H9 (cell line): ENCODE measurements at regions not wholly inside any gene's neighbourhood (a gene's known extent, or its start where the extent isn't known, plus 50 kb on each side); places are given as distances from the start of the nearest gene placed in this dataset.

Source experiments
- DNase-seq: peaks from one replicate; pipeline ENCODE4 v3.0.0-alpha.2; 2017
- H2AFZ ChIP-seq: one replicate; pipeline ENCODE4 v1.6.1; 2013; ENCODE audit warnings: mild to moderate bottlenecking, low read length, control low read depth, moderate library complexity
- H2AK5ac ChIP-seq: 2 replicates; pipeline ENCODE4 v1.6.1; 2013; ENCODE audit warnings: low read length, control low read depth, mixed read lengths; ENCODE audit not compliant: insufficient read length
- H2BK120ac ChIP-seq: one replicate; pipeline ENCODE4 v1.6.1; 2013; ENCODE audit warnings: low read depth, mild to moderate bottlenecking, low read length, control low read depth, inconsistent platforms; ENCODE audit not compliant: poor library complexity, severe bottlenecking
- H2BK12ac ChIP-seq: 2 replicates; pipeline ENCODE4 v1.6.1; 2013; ENCODE audit warnings: low read length, control low read depth, mixed read lengths, low read depth; ENCODE audit not compliant: insufficient read length
- H2BK15ac ChIP-seq: 2 replicates; pipeline ENCODE4 v1.6.1; 2013; ENCODE audit warnings: low read depth, low read length, control low read depth
- H2BK20ac ChIP-seq: one replicate; pipeline ENCODE4 v1.6.1; 2013; ENCODE audit warnings: low read depth, mild to moderate bottlenecking, low read length, control low read depth, inconsistent platforms; ENCODE audit not compliant: poor library complexity, severe bottlenecking
- H2BK5ac ChIP-seq: 2 replicates; pipeline ENCODE4 v1.6.1; 2013; ENCODE audit warnings: low read length, control low read depth, mixed read lengths; ENCODE audit not compliant: insufficient read length
- H3K14ac ChIP-seq: 2 replicates; pipeline ENCODE4 v1.6.1; 2013; ENCODE audit warnings: low read length, control low read depth; ENCODE audit not compliant: insufficient read depth
- H3K18ac ChIP-seq: 2 replicates; pipeline ENCODE4 v1.6.1; 2013; ENCODE audit warnings: low read depth, mild to moderate bottlenecking, mixed read lengths, low read length, control low read depth; ENCODE audit not compliant: insufficient read length
- H3K23ac ChIP-seq: 2 replicates; pipeline ENCODE4 v1.6.1; 2013; ENCODE audit warnings: low read length, control low read depth, mixed read lengths, low read depth; ENCODE audit not compliant: insufficient read length
- H3K23me2 ChIP-seq: 2 replicates; pipeline ENCODE4 v1.6.1; 2013; ENCODE audit warnings: low read depth, mild to moderate bottlenecking, mixed read lengths, low read length, control low read depth; ENCODE audit not compliant: insufficient read length, poor library complexity, severe bottlenecking
- H3K27ac ChIP-seq: 2 replicates; pipeline ENCODE4 v1.5.1; 2013; ENCODE audit warnings: low read length, control low read depth, mixed read lengths, low read depth; ENCODE audit not compliant: insufficient read length
- H3K27me3 ChIP-seq: 2 replicates; pipeline ENCODE4 v1.6.1; 2013; ENCODE audit warnings: low read length, control low read depth, inconsistent platforms; ENCODE audit not compliant: insufficient read depth
- H3K4ac ChIP-seq: 2 replicates; pipeline ENCODE4 v1.6.1; 2013; ENCODE audit warnings: low read depth, mild to moderate bottlenecking, control low read depth, inconsistent platforms, low read length, moderate library complexity
- H3K4me1 ChIP-seq: 2 replicates; pipeline ENCODE4 v1.6.1; 2013; ENCODE audit warnings: low read length, control low read depth, inconsistent platforms; ENCODE audit not compliant: insufficient read depth
- H3K4me2 ChIP-seq: 2 replicates; pipeline ENCODE4 v1.6.1; 2013; ENCODE audit warnings: low read length, control low read depth, mixed read lengths; ENCODE audit not compliant: insufficient read length, insufficient read depth
- H3K56ac ChIP-seq: 2 replicates; pipeline ENCODE4 v1.6.1; 2013; ENCODE audit warnings: low read depth, mild to moderate bottlenecking, mixed read lengths, low read length, control low read depth; ENCODE audit not compliant: insufficient read length
- H3K79me1 ChIP-seq: 2 replicates; pipeline ENCODE4 v1.6.1; 2013; ENCODE audit warnings: low read depth, mild to moderate bottlenecking, moderate library complexity, low read length, control low read depth, inconsistent platforms; ENCODE audit not compliant: insufficient read depth, poor library complexity, severe bottlenecking
- H3K79me2 ChIP-seq: 2 replicates; pipeline ENCODE4 v1.6.1; 2013; ENCODE audit warnings: low read length, control low read depth, inconsistent platforms; ENCODE audit not compliant: insufficient read depth
- H3K9ac ChIP-seq: 2 replicates; pipeline ENCODE4 v1.6.1; 2013; ENCODE audit warnings: low read length, control low read depth, mixed read lengths; ENCODE audit not compliant: insufficient read length; ENCODE audit errors: extremely low read depth
- H3K9me3 ChIP-seq: one replicate; pipeline ENCODE4 v1.6.1; 2013; ENCODE audit warnings: low read depth, low read length, inconsistent platforms; ENCODE audit not compliant: control insufficient read depth
- H3T11ph ChIP-seq: one replicate; pipeline ENCODE4 v1.6.1; 2013; ENCODE audit warnings: mild to moderate bottlenecking, low read length, control low read depth, inconsistent platforms
- H4K20me1 ChIP-seq: one replicate; pipeline ENCODE4 v1.6.1; 2013; ENCODE audit not compliant: control insufficient read depth, insufficient read length, insufficient read depth
- H4K5ac ChIP-seq: 2 replicates; pipeline ENCODE4 v1.6.1; 2013; ENCODE audit warnings: low read depth, mild to moderate bottlenecking, mixed read lengths, low read length, control low read depth; ENCODE audit not compliant: insufficient read length
- H4K8ac ChIP-seq: replicated peaks from 2 replicates; pipeline ENCODE4 v1.6.1; 2013; ENCODE audit warnings: low read length, control low read depth, mixed read lengths, low read depth; ENCODE audit not compliant: insufficient read length
- H4K91ac ChIP-seq: 2 replicates; pipeline ENCODE4 v1.6.1; 2013; ENCODE audit warnings: low read depth, mild to moderate bottlenecking, moderate library complexity, mixed read lengths, low read length, control low read depth; ENCODE audit not compliant: insufficient read length
- H3K27ac Mint-ChIP-seq, 3 experiments: 2 replicates in 2 of 3; 3 replicates in 1 of 3; pipeline ENCODE4 v1.8.0; 2020 to 2021; ENCODE audit warnings: mixed read lengths in 3 of 3, mild to moderate bottlenecking in 1 of 3, moderate library complexity in 1 of 3
- H3K27me3 Mint-ChIP-seq: 2 replicates; pipeline ENCODE4 v1.8.0; 2021; ENCODE audit warnings: low read depth, mild to moderate bottlenecking, moderate library complexity, mixed read lengths
- H3K36me3 Mint-ChIP-seq, 3 experiments: 2 replicates in 2 of 3; 3 replicates in 1 of 3; pipeline ENCODE4 v1.8.0; 2020 to 2021; ENCODE audit warnings: low read depth in 3 of 3, mixed read lengths in 3 of 3; ENCODE audit not compliant: insufficient read depth in 1 of 3
- H3K4me1 Mint-ChIP-seq, 2 experiments: 2 replicates each; pipeline ENCODE4 v1.8.0; 2020; ENCODE audit warnings: mixed read lengths in 2 of 2
- H3K4me3 Mint-ChIP-seq, 2 experiments: 2 replicates in 1 of 2; 3 replicates in 1 of 2; pipeline ENCODE4 v1.8.0; 2020 to 2021; ENCODE audit warnings: mild to moderate bottlenecking in 2 of 2, mixed read lengths in 2 of 2, moderate library complexity in 1 of 2
- H3K9me3 Mint-ChIP-seq, 2 experiments: 2 replicates in 1 of 2; 3 replicates in 1 of 2; pipeline ENCODE4 v1.8.0; 2020; ENCODE audit warnings: mild to moderate bottlenecking in 2 of 2, mixed read lengths in 2 of 2, moderate library complexity in 1 of 2
- WGBS: extraction: QIAGEN DNeasy Blood & Tissue Kit; methylation state at CpG from one replicate; pipeline ENCODE4 v1.1.7; 2013; ENCODE audit warnings: missing lambda C conversion rate, low lambda C conversion rate, mixed read lengths; ENCODE audit not compliant: insufficient read length; ENCODE audit errors: extremely low coverage; 5-methylcytosine and 5-hydroxymethylcytosine counted together
- TF ChIP-seq, protein P1 (sequence below): fragments of 200-600 bp; sonication (generic); conservative IDR thresholded peaks from 3 replicates; pipeline ENCODE4 v1.8.0; 2021; ENCODE audit warnings: antibody characterized with exemption, mild to moderate bottlenecking

GRCh38 chr6:19004176-19004575 is 617.0 kb downstream of the RNF144B start:
- Histone ChIP-seq H3K4me1 (no peaks in the 10 kb centered on the region), H2BK15ac (no peak overlapping the region), H3K14ac (no peak overlapping the region), H4K91ac (no peak overlapping the region), H2AFZ (no peak overlapping the region), H3T11ph (no peak overlapping the region), H2BK120ac (no peak overlapping the region), H4K8ac (no peak overlapping the region), H3K23ac (no peak overlapping the region), H2BK12ac (no peak overlapping the region), H3K56ac (no peak overlapping the region), H2AK5ac (no peak overlapping the region), H3K27ac (no peak overlapping the region), H3K4ac (no peak overlapping the region), H3K23me2 (no peaks in the 10 kb centered on the region), H2BK20ac (no peak overlapping the region), H3K9me3 (no peaks in the 10 kb centered on the region), H4K20me1 (no peaks in the 10 kb centered on the region), H2BK5ac (no peak overlapping the region), H3K9ac (no peak overlapping the region), H3K4me2 (no peak overlapping the region), H3K18ac (no peak overlapping the region), H3K79me2 (no peaks in the 10 kb centered on the region), H3K79me1 (no peaks in the 10 kb centered on the region), H3K27me3 (no peaks in the 10 kb centered on the region), H4K5ac (no peak overlapping the region)
- TF ChIP-seq, protein P1, sequence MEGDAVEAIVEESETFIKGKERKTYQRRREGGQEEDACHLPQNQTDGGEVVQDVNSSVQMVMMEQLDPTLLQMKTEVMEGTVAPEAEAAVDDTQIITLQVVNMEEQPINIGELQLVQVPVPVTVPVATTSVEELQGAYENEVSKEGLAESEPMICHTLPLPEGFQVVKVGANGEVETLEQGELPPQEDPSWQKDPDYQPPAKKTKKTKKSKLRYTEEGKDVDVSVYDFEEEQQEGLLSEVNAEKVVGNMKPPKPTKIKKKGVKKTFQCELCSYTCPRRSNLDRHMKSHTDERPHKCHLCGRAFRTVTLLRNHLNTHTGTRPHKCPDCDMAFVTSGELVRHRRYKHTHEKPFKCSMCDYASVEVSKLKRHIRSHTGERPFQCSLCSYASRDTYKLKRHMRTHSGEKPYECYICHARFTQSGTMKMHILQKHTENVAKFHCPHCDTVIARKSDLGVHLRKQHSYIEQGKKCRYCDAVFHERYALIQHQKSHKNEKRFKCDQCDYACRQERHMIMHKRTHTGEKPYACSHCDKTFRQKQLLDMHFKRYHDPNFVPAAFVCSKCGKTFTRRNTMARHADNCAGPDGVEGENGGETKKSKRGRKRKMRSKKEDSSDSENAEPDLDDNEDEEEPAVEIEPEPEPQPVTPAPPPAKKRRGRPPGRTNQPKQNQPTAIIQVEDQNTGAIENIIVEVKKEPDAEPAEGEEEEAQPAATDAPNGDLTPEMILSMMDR, result no peak
- Mint-ChIP-seq H3K27me3 (no peaks in the 10 kb centered on the region), H3K4me3 (no peak overlapping the region), H3K27ac (no peak overlapping the region), H3K36me3 (no peaks in the 10 kb centered on the region), H3K4me1 (no peaks in the 10 kb centered on the region), H3K9me3 (no peaks in the 10 kb centered on the region)
- DNase-seq, result no peak
- WGBS, result no CpG with 5 or more reads among the region's 4 CpGs
